ENCODE measurements at regions not wholly inside any gene's neighbourhood (a gene's known extent, or its start where the extent isn't known, plus 50 kb on each side); places are given as distances from the start of the nearest gene placed in this dataset.

GRCh38 chr1:82867781-82868180, 1067.0 kb downstream of the ADGRL2 start:
- H3K27ac ChIP-seq (ENCODE audit: insufficient read depth, low read length), result no peak overlapping the region
- H3K9me3 ChIP-seq (ENCODE audit: control insufficient read depth, insufficient read depth, low read length), result no peaks in the 10 kb centered on the region; the same call in 1 of the 2 replicates
- in situ Hi-C loops (cut with MboI; ENCODE audit: low sequenced_read_pairs), result no loop called here
- H2AK9ac ChIP-seq (replicated peaks; ENCODE audit: low read depth, low read length, poor library complexity), result no peak overlapping the region
- H3K79me1 ChIP-seq (ENCODE audit: low read depth in 1 of 2, low read length in 2 of 2), result no peaks in the 10 kb centered on the region
- no peak overlapping the region for H2BK5ac ChIP-seq (ENCODE audit: low read depth, low read length, poor library complexity, severe bottlenecking)
- DNase-seq (no peak), ATAC-seq (ENCODE audit: low read depth) (no peak)
- CTCF ChIA-PET, result no interaction called here
- H3K27me3 ChIP-seq (ENCODE audit: control insufficient read depth, insufficient read depth, low read length), result no peaks in the 10 kb centered on the region
- H4K5ac ChIP-seq (ENCODE audit: low read depth, low read length), result no peak overlapping the region
- no peak overlapping the region for H3K23ac ChIP-seq (ENCODE audit: low read depth, low read length)
- no peak overlapping the region for H2AFZ ChIP-seq (replicated peaks; ENCODE audit: low read length, poor library complexity)
- WGBS, 2 experiments (ENCODE audit: extremely low coverage in 2 of 2, insufficient read length in 1 of 2), result 65% methylated on average over 4 of the region's 4 CpGs; no CpG with 5 or more reads in 1 of the 2 experiments
- no peak overlapping the region for H2BK20ac ChIP-seq (ENCODE audit: low read depth, low read length)
- no peak overlapping the region for H3K18ac ChIP-seq (ENCODE audit: low read depth, low read length)
- no peaks in the 10 kb centered on the region for H3K4me1 ChIP-seq (ENCODE audit: control insufficient read depth, insufficient read depth, low read length)
- H3K4ac ChIP-seq (ENCODE audit: low read depth, low read length), result no peak overlapping the region
- H2BK15ac ChIP-seq (ENCODE audit: low read depth, low read length), result no peak overlapping the region
- TF ChIP-seq USF2 (IDR thresholded peaks at IDR 0.05; ENCODE audit: low read depth, low read length) (no peak), FOS (IDR thresholded peaks at IDR 0.05; ENCODE audit: low read depth, low read length) (no peak), NFE2L2 (IDR thresholded peaks at IDR 0.05; ENCODE audit: low read depth, low read length) (no peak), SMC3 (IDR thresholded peaks at IDR 0.05; ENCODE audit: low read depth, low read length) (no peak), RCOR1 (IDR thresholded peaks at IDR 0.05; ENCODE audit: insufficient replicate concordance, low read length) (no peak), RFX5 (IDR thresholded peaks at IDR 0.05; ENCODE audit: low read depth, low read length) (no peak)
- no peak overlapping the region for H4K8ac ChIP-seq (ENCODE audit: low read depth in 2 of 2, low read length in 2 of 2)
- intact Hi-C loops (cut with micrococcal nuclease), result no loop called here
- H2AK5ac ChIP-seq (ENCODE audit: low read depth, low read length), result no peak overlapping the region
- H3K9me1 ChIP-seq (ENCODE audit: insufficient read depth, low read length), result no peaks in the 10 kb centered on the region
- dilution Hi-C loops (cut with HindIII; ENCODE audit: low sequenced_read_pairs, unreplicated experiment), result no loop called here
- no peak overlapping the region for H3K56ac ChIP-seq (ENCODE audit: extremely low read depth, insufficient read depth, low read length)
- no peak overlapping the region for H2BK120ac ChIP-seq (ENCODE audit: low read depth, low read length)
- no peak overlapping the region for H3K9ac ChIP-seq (ENCODE audit: low read depth, low read length)
- H3K14ac ChIP-seq (replicated peaks; ENCODE audit: low read depth, low read length), result no peak overlapping the region
- no peak overlapping the region for H3K4me3 ChIP-seq (ENCODE audit: insufficient read depth, low read depth, low read length)
- H3K4me2 ChIP-seq (ENCODE audit: low read depth, low read length), result no peak overlapping the region
- H4K91ac ChIP-seq (ENCODE audit: insufficient read depth, low read depth, low read length), result no peak overlapping the region
- H3K36me3 ChIP-seq (ENCODE audit: control insufficient read depth, insufficient read depth, low read length), result no peaks in the 10 kb centered on the region
- POLR2A ChIA-PET (ENCODE audit: unreplicated experiment), result no interaction called here
- no peaks in the 10 kb centered on the region for H4K20me1 ChIP-seq (ENCODE audit: insufficient read depth, low read length)
- BruUV-seq (replicated peaks), result no TSS peak
